GM23338 (cell line): ENCODE measurements at regions not wholly inside any gene's neighbourhood (a gene's known extent, or its start where the extent isn't known, plus 50 kb on each side); places are given as distances from the start of the nearest gene placed in this dataset.

ENCODE experiments used
- CREB1 ChIP-seq: fragments of 250-450 bp; sonication (Bioruptor Pico); IDR thresholded peaks from 2 replicates; pipeline ENCODE4 v1.5.0; 2020; ENCODE audit warnings: low read depth, mild to moderate bottlenecking, moderate library complexity
- CTCF ChIP-seq, 2 experiments: fragments of 200-600 bp in 1 of 2; sonication (generic) in 1 of 2; conservative IDR thresholded peaks; 2 replicates each; pipeline versions ENCODE4 v1.5.1 to v1.6.1; 2016 to 2017; ENCODE audit warnings: antibody characterized with exemption in 2 of 2, low read depth in 2 of 2, mild to moderate bottlenecking in 2 of 2, moderate library complexity in 1 of 2
- EZH2 ChIP-seq: fragments of 200-600 bp; sonication (generic); IDR thresholded peaks from one replicate; pipeline ENCODE4 v1.8.0; 2017; ENCODE audit warnings: antibody characterized with exemption, mild to moderate bottlenecking, low read depth; ENCODE audit not compliant: unreplicated experiment
- EZH2phosphoT487 ChIP-seq: fragments of 200-600 bp; sonication (generic); IDR thresholded peaks from one replicate; pipeline ENCODE4 v1.8.1; 2018; ENCODE audit warnings: antibody characterized with exemption; ENCODE audit not compliant: unreplicated experiment
- JUNB ChIP-seq: IDR thresholded peaks from one replicate; pipeline ENCODE4 v1.6.1; 2016; ENCODE audit warnings: antibody characterized with exemption; ENCODE audit not compliant: unreplicated experiment
- POLR2AphosphoS5 ChIP-seq: IDR thresholded peaks from 2 replicates; pipeline ENCODE4 v1.6.1; 2016; ENCODE audit warnings: antibody characterized with exemption, low read depth
- REST ChIP-seq: IDR thresholded peaks from one replicate; pipeline ENCODE4 v1.6.1; 2018; ENCODE audit warnings: antibody characterized with exemption; ENCODE audit not compliant: unreplicated experiment
- STAT1 ChIP-seq: IDR thresholded peaks from one replicate; pipeline ENCODE4 v1.6.1; 2016; ENCODE audit warnings: antibody characterized with exemption; ENCODE audit not compliant: unreplicated experiment
- ZNF331 ChIP-seq: fragments of 250-450 bp; sonication (Bioruptor Pico); IDR thresholded peaks from 2 replicates; pipeline ENCODE4 v1.5.0; 2020; ENCODE audit warnings: low read depth, mild to moderate bottlenecking, moderate library complexity

GRCh38 chr2:149871091-149871885, 283.7 kb upstream of the MMADHC start:
- TF ChIP-seq EZH2phosphoT487 (no peak), CTCF (conservative IDR thresholded peaks at IDR 0.05; ENCODE audit: low read depth in 2 of 2) (no peak), CREB1 (CRISPR knock-in tag) (no peak), STAT1 (no peak), EZH2 (no peak), POLR2AphosphoS5 (no peak), ZNF331 (CRISPR knock-in tag) (no peak), JUNB (no peak), REST (no peak)
